ENCODE measurements at regions not wholly inside any gene's neighbourhood (a gene's known extent, or its start where the extent isn't known, plus 50 kb on each side); places are given as distances from the start of the nearest gene placed in this dataset.
"Not testable (repeated sequence)": the region's sequence is repeated elsewhere in the genome, so short reads cannot be mapped to it uniquely, and the experiment has no call there.

GRCh38 chr7:86375602-86376001 is 268.1 kb upstream of the GRM3 start:
- TF ChIP-seq POLR2A, CTCF (IDR thresholded peaks at IDR 0.05): not testable (repeated sequence)

All from esophagus squamous epithelium (tissue), 4 donors.